NCI-H2081 treated with DMSO at 0.1 percent for 48 hours (cell line): ENCODE measurements at regions not wholly inside any gene's neighbourhood (a gene's known extent, or its start where the extent isn't known, plus 50 kb on each side); places are given as distances from the start of the nearest gene placed in this dataset.

Experiments used
- DNase-seq: peaks from one replicate; lab custom pipeline; 2025; lab: John Stamatoyannopoulos, UW

DNA sequence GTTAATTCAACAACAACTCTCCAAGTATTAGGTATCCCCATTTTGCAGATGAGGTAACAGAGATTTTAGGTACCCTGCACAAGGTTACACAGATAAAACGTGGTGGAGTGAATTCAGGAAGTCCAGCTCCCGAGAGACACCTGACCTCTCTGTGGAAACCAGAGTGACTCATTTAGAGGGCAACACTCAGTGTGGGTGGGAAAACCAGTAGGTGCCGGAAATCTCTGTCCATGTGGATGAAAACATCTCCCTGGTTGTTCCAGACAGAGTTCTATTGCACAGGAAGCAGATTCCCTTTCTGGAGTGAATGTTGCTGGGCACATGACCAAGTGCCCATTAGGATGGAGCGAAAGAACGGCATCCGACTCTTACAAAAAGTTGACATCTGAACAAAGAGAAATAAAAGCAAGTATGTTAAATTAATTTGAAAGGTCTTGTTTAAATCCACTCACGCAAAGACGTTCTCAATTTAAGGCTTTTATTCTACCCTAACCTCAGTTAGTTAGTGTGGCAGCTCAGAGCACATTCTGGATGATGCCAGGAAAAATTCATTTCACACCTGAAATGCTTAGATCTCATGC is 391.9 kb upstream of the WWC1 start:
- no peak for DNase-seq

GRCh38 chr5:167900340-167900935 is 391.0 kb upstream of the WWC1 start:
- DNase-seq = no peak

DNA sequence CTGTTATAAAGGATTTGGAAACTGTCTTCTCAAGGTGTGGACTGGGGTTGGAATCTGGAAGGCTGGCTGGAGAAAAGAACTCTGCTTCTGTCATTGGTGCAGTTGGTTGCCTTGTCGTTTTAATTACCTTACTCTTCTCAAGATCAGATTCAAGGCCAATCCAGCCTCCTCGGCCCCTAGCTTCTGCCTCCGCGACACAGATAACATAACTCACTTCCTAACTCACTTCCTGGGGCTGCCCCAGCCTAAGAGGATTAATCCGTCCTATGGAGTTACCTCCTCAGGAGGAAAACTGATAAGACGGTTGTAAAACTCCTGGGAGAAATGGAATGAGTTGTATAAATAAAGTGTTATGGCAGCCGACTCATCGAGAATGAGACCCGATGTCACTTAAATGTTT is 389.1 kb upstream of the WWC1 start:
- DNase-seq = no peak

DNA sequence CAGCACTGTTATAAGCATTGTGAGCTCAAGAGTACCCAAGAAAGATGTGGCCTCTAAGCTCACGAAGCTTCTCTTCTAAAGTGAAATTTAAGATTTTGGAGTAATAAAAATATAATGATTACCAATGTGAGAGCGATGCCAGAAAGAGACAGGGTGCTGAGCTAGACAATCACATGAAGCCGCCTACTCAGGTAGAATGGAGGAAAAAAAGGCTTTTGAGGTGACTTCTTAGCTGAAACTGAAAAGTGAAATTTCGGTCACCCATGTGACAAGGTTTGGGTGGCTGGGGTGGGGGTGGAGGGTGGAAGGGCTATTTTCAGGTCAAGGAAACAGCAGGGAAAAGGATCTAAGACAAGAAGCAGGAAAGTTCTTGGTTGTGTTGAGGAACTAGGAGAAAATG is 388.2 kb upstream of the WWC1 start:
- DNase-seq = no peak

DNA sequence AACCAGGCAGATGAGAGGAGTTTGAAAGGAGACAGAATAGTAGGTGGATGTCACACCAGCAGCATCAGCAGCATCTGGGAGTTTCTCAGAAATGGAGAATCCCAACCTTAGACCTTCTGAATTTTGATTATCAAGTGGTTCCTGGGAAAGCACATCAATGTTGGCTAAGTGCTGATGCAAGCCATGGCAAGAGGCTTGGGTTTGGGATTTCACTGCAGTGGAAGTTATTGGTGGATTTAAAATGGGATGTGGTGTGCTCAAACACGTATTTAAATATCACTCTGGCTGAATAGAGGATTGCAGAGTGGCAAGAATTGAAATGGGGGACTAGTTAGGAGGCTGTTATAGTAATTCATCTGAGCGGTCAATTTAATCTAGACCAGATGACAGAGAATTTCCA is 387.8 kb upstream of the WWC1 start:
- no peak for DNase-seq

DNA sequence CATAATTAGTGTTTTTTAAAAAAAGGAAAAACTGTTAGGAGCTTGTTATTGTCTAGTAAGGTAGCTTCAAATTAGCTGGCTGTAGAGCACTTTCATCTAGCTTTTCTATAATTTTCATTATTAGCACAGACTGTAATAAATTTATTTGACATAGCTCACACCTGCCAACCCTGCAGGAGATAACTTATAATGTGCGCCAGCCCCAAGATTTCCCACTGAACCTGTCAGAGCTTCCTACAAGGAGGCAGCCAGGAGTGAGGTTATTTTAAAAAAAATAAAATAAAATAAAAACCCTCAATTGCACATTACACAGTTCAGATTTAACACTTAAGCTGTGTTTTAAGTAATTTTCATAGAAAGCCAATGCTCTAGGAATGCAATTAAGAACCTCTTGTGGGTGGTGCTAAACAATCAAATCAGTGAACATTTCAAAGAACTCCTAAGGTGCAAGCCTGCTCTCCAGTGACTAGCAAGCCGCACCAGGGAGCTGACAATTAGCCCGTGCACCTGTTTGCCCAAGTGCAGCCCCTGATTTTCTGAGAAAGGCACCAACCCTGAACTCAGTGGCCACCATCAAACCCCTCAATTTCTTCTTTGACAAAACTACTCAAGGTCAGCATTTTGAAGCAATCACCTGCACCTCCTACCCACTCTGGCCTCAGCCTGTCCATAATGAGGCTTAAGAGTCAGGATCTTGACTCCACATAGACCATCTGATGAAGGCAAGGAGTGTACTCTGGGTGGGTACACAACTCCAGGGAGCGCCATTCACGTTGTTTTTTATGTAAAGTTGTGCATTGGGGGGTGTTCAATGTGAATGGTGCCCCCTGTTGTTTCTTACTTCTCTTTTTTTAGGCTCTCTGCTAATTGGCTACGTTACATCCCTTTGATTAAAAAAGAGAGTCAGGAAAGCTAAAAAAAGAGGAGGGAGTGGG is 385.3 kb upstream of the WWC1 start:
- DNase-seq = no peak

GRCh38 chr5:167908606-167909005 is 382.8 kb upstream of the WWC1 start:
- DNase-seq = no peak

- no peak for DNase-seq
These were observed 378.3 kb upstream of the WWC1 start for GRCh38 chr5:167912941-167913665.

- DNase-seq = no peak
These were observed 376.2 kb upstream of the WWC1 start for GRCh38 chr5:167915237-167915636.

- DNase-seq = no peak
These were observed 375.2 kb upstream of the WWC1 start for GRCh38 chr5:167916261-167916691.

DNA sequence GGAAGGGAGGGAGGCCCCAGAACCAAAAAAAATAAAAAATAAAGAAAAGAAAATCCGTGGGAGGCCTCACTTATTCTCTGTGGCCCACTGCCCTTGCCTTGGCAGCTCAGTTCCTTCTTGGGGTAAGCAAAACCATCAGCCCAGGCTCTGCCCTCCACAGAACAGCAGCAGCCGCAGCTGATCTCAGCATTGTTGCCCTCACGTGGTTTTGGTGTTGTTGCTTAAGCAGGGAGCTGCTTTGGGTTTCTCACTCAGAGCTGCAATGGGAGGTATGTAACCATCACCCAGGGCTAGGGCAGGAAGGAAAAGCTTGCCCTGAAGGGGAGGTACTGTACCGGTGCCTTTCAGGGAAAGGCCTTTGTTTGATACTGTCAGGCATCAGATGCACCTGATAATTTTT is 374.7 kb upstream of the WWC1 start:
- no peak for DNase-seq

GRCh38 chr5:167918184-167918812 is 373.1 kb upstream of the WWC1 start:
- DNase-seq = no peak

GRCh38 chr5:167918813-167919483 is 372.5 kb upstream of the WWC1 start:
- no peak for DNase-seq

GRCh38 chr5:167920589-167920988 is 370.9 kb upstream of the WWC1 start:
- DNase-seq = no peak

GRCh38 chr5:167921796-167922195 is 369.6 kb upstream of the WWC1 start:
- no peak for DNase-seq

- DNase-seq = no peak
These were observed 368.0 kb upstream of the WWC1 start for GRCh38 chr5:167923396-167923795.

- DNase-seq = no peak
These were observed 361.6 kb upstream of the WWC1 start for GRCh38 chr5:167929841-167930240.

DNA sequence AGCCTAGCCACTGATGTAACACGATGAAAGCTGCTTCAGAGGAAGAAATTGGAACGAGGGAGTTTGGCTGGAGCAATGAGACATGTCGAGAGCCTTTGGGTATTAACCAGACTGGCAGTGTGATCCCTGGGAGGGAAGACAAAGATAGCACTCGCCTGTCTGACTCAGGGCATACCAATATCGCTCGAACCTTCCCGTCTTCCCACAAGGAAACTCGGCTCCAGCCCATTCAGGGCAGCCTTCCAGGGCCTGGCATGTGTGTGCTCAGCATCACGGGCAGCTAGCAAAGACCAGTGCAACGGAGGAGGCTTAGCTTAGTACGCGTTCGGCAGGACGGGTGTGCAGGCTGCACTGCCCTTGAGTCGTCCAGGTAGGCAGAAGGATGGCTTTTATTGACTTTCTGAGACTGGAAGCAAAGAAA is 356.9 kb upstream of the WWC1 start:
- DNase-seq = no peak

DNA sequence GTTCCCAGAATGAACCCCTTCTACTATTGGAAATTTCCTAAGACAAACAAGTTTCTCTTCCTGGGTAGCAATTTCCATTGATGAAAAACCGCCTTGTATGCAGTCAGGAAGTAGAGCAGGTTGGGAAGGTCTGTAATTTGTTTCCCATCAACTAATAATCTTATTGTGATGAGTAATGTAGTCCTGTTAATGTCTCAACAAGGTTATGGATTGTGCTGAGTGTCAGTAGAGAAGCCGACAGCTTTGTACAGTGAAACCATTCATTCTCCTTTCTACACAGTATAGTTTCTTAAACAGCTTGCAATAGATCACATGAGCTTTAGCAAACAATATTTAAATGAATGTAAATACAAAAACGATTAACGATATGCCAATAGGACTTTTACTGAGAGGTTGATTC is 355.4 kb upstream of the WWC1 start:
- no peak for DNase-seq

DNA sequence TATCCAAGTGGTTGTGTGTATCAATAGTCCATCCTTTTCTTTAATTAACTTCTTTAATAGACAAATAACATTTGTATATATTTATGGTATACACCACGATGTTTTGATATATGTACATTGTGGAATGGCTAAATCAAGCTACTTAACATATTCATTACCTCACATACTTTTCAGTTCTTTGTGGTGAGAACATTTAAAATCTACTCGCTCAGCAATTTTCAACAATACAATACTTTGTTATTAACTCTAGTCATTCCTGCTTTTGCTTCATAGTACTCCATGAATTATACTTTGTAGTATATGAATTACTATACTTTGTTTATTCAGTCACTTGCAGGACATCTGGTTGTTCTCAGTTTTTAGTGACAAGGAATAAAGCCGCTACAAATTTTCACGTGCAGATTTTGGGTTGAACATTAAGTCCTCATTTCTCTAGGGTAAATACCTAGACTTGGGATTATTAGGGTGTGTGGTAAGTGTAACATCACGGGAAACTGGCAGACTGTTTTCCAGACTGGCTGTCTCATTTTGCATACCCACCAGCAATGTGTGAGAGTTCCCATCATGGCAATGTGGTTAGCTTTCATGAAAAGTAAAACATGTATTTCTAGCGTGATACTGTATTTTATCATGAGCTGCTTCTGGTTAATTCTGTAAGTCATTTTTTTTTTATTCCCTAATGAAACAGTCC is 354.4 kb upstream of the WWC1 start:
- DNase-seq = no peak

DNA sequence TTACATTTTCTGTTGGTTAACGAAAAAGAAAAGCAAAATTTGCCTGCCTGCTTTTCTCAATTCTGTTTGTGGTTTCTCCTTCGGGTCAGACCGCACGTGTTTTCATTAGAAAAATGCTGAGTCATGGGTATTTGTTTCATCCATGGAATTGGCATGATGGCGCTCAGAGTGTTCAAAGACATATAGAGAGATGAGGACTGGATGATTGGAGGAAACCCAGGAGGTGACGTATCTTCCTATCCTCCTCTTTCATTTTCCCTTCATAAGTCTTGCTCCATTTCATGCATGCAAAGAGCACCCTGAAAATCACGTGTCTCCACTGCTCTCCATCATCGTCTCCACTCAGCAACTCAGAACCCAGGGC is 353.8 kb upstream of the WWC1 start:
- DNase-seq = no peak
